ELR (cell line): ENCODE measurements at regions not wholly inside any gene's neighbourhood (a gene's known extent, or its start where the extent isn't known, plus 50 kb on each side); places are given as distances from the start of the nearest gene placed in this dataset.

ENCODE experiments used
- DNase-seq: peaks from one replicate; pipeline ENCODE4 v3.0.0-alpha.2; 2015; ENCODE audit warnings: low read depth

- DNase-seq, result peak; percentile 97
These were observed 64.7 kb upstream of the TLK1 start for GRCh38 chr2:171225302-171225980.

GRCh38 chr2:171217330-171217729, 56.6 kb upstream of the TLK1 start:
- no peak for DNase-seq

GRCh38 chr2:171216631-171217030, 55.9 kb upstream of the TLK1 start:
- DNase-seq, result no peak

- DNase-seq, result no peak
These were observed 53.4 kb upstream of the TLK1 start for GRCh38 chr2:171214093-171214492.

- DNase-seq, result no peak
These were observed 50.3 kb upstream of the TLK1 start for GRCh38 chr2:171210864-171211431.
